ENCODE measurements at regions not wholly inside any gene's neighbourhood (a gene's known extent, or its start where the extent isn't known, plus 50 kb on each side); places are given as distances from the start of the nearest gene placed in this dataset.

DNA sequence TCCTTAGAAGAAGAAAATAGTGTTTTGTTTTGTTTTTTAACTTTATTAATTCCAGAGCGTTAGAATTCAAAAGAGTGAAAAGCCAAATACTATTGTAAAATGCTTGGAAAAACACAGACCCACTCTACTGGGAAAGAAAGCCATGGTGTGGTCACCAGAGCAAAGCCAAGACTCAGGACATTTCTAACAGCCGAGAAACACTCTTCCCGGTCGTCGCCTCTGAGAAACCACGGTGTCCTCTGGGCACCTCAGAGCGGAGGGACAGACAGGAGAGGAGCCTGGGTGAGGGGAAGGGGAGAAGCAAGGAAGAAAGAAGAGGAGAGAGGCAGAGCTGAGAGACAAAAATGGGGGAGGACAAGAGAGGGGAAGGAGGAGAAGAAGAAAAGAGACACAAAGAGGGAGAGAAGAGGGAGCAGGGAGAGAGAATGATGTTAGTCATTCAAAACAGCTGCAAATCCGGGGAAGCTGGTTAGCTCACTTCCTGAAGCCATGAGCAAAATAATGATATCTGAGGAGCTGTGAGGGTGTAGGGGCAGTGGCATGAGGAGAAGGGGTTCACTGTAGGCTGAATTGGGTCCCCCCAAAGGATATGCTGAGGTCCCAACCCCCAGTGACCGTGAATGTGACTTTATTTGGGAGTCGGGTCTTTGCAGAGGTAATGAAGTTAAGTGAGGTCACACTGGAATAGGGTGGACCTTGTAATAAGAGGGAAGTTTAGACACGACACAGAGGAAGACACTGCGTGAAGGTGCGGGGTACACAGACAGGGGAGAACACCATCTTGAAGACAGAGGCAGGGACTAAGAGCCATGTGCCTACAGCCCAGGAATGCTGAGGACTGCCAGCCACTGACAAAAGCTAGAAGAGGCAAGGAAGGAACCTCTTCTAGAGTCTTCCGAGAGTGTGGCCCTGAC is 58.2 kb upstream of the DMRTB1 start:
- DNase-seq (ENCODE audit: insufficient read length) (no peak), FAIRE-seq (no peak)
- TF ChIP-seq POLR2A (IDR thresholded peaks at IDR 0.05; ENCODE audit: low read depth, low read length): no peak
- TF ChIP-seq TAF1 (IDR thresholded peaks at IDR 0.05; ENCODE audit: borderline replicate concordance, low read depth, low read length): no peak

DNA sequence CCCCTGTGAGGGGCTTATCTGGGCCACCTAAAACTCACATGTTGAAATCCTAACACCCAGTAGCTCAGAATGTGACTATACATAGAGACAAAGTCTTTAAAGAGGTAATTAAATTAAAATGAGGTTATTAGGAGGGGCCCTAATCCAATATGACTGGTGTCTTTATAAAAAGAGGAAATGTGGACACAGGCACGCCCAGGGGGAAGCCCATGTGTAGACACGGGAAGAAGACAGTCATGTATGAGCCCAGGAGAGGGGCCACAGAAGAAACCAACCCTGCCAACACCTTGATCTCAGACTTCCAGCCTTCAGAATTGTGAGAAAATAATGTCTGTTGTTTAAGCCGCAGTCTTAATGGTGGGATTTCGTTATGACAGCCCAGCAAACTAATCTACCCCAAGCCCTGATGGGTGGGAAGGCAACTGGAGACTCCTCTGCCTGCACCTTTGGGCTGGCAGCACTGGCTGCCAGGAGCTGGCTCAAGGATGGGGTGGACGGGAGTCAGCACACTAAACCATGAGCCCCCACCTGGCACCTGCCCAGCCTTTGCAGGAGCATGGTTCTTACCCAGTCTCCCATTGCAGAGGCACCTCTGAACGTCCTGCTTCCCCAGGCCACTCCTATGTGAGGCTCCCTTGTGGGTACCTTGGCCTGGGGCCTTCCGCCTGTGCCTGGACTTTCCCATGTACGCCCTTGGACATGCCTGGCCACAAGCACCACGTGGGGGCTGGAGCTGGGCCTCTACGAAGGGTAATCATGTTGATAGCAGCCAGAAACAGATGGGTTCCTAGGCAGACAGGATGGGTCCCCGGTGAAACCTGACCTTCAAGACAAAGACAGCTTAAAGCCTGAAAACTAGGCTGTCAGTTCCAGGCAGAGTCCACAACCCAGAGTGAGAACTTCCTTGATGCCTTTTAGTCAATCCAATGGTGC is 57.1 kb upstream of the DMRTB1 start:
- TF ChIP-seq POLR2A (IDR thresholded peaks at IDR 0.05; ENCODE audit: low read depth, low read length): no peak
- TF ChIP-seq TAF1 (IDR thresholded peaks at IDR 0.05; ENCODE audit: borderline replicate concordance, low read depth, low read length): no peak
- no peak for TF ChIP-seq POLR2AphosphoS5 (IDR thresholded peaks at IDR 0.05; ENCODE audit: low read depth, low read length)
- DNase-seq (ENCODE audit: insufficient read length) (no peak), FAIRE-seq (peak; percentile 9)

- FAIRE-seq (no peak), DNase-seq (ENCODE audit: insufficient read length) (no peak)
- TF ChIP-seq POLR2AphosphoS5 (IDR thresholded peaks at IDR 0.05; ENCODE audit: low read depth, low read length): no peak
- TF ChIP-seq TAF1 (IDR thresholded peaks at IDR 0.05; ENCODE audit: borderline replicate concordance, low read depth, low read length): no peak
- TF ChIP-seq POLR2A (IDR thresholded peaks at IDR 0.05; ENCODE audit: low read depth, low read length): no peak
Measured at GRCh38 chr1:53402891-53403655, 56.1 kb upstream of the DMRTB1 start.

- DNase-seq (ENCODE audit: insufficient read length) (no peak), FAIRE-seq (no peak)
- TF ChIP-seq TAF1 (IDR thresholded peaks at IDR 0.05; ENCODE audit: borderline replicate concordance, low read depth, low read length): no peak
- TF ChIP-seq POLR2AphosphoS5 (IDR thresholded peaks at IDR 0.05; ENCODE audit: low read depth, low read length): no peak
- TF ChIP-seq POLR2A (IDR thresholded peaks at IDR 0.05; ENCODE audit: low read depth, low read length): no peak
Measured at GRCh38 chr1:53405737-53406136, 53.5 kb upstream of the DMRTB1 start.

- FAIRE-seq (no peak), DNase-seq (ENCODE audit: insufficient read length) (no peak)
- no peak for TF ChIP-seq TAF1 (IDR thresholded peaks at IDR 0.05; ENCODE audit: borderline replicate concordance, low read depth, low read length)
- no peak for TF ChIP-seq POLR2A (IDR thresholded peaks at IDR 0.05; ENCODE audit: low read depth, low read length)
- TF ChIP-seq POLR2AphosphoS5 (IDR thresholded peaks at IDR 0.05; ENCODE audit: low read depth, low read length): no peak
Measured at GRCh38 chr1:53406551-53407235, 52.5 kb upstream of the DMRTB1 start.

GRCh38 chr1:53408013-53408754 is 51.0 kb upstream of the DMRTB1 start:
- TF ChIP-seq POLR2A (IDR thresholded peaks at IDR 0.05; ENCODE audit: low read depth, low read length) (no peak), POLR2AphosphoS5 (IDR thresholded peaks at IDR 0.05; ENCODE audit: low read depth, low read length) (no peak), TAF1 (IDR thresholded peaks at IDR 0.05; ENCODE audit: borderline replicate concordance, low read depth, low read length) (no peak)
- DNase-seq (ENCODE audit: insufficient read length): no peak
- FAIRE-seq: no peak

GRCh38 chr1:53408755-53409129 is 50.5 kb upstream of the DMRTB1 start:
- TF ChIP-seq TAF1 (IDR thresholded peaks at IDR 0.05; ENCODE audit: borderline replicate concordance, low read depth, low read length) (no peak), POLR2AphosphoS5 (IDR thresholded peaks at IDR 0.05; ENCODE audit: low read depth, low read length) (no peak), POLR2A (IDR thresholded peaks at IDR 0.05; ENCODE audit: low read depth, low read length) (no peak)
- DNase-seq (ENCODE audit: insufficient read length): no peak
- no peak for FAIRE-seq

DNA sequence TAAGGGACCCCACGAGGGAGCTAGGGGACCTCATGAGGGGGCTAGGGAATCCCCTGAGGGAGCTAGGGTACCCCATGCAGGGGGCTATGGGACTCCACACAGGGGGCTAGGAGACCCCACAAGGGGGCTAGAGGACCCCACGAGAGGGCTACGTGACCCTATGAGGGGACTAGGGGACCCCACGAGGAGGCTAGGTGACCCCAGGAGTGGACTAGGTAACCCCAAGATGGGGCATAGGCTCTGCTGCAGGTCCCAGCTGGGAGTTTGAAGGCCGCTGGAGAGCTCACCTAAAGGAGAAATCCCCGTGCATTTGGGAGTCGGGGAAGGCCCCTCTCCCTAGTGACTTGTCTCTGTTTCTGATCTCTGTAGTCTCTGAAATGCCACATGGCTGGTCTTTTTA is 50.0 kb upstream of the DMRTB1 start:
- TF ChIP-seq TAF1 (IDR thresholded peaks at IDR 0.05; ENCODE audit: borderline replicate concordance, low read depth, low read length): no peak
- no peak for TF ChIP-seq POLR2AphosphoS5 (IDR thresholded peaks at IDR 0.05; ENCODE audit: low read depth, low read length)
- no peak for TF ChIP-seq POLR2A (IDR thresholded peaks at IDR 0.05; ENCODE audit: low read depth, low read length)
- DNase-seq (ENCODE audit: insufficient read length) (no peak), FAIRE-seq (no peak)

Measured in GM12892 (cell line).